Mucosa of descending colon (tissue), 3 donors: ENCODE measurements at regions not wholly inside any gene's neighbourhood (a gene's known extent, or its start where the extent isn't known, plus 50 kb on each side); places are given as distances from the start of the nearest gene placed in this dataset.

Source experiments
- ATAC-seq: fragments of 200-7000 bp; cut with Tn5 transposase; one replicate; pipeline ENCODE4 v1.9.1; 2020; ENCODE audit warnings: mild to moderate bottlenecking, moderate library complexity
- DNase-seq, 3 donors: peaks; one replicate each; pipeline ENCODE4 v3.0.0-alpha.2; 2020
- H3K36me3 ChIP-seq: fragments of 200-600 bp; one replicate; pipeline ENCODE4 v1.8.0; 2021; ENCODE audit warnings: low read depth, mild to moderate bottlenecking
- H3K4me1 ChIP-seq: fragments of 200-600 bp; one replicate; pipeline ENCODE4 v1.8.0; 2021; ENCODE audit warnings: low read depth, mild to moderate bottlenecking
- H3K4me3 ChIP-seq: fragments of 200-600 bp; one replicate; pipeline ENCODE4 v1.8.0; 2021; ENCODE audit warnings: mild to moderate bottlenecking
- H3K9me3 ChIP-seq: fragments of 200-600 bp; one replicate; pipeline ENCODE4 v1.8.0; 2021; ENCODE audit warnings: mild to moderate bottlenecking
- CTCF ChIP-seq: fragments of 200-600 bp; IDR thresholded peaks from one replicate; pipeline ENCODE4 v1.8.0; 2022; ENCODE audit warnings: antibody characterized with exemption, mild to moderate bottlenecking
- intact Hi-C, 2 donors: fragments of 100-400 bp; cut with DNase I in 1 of 2; cut with micrococcal nuclease in 1 of 2; formaldehyde crosslinking; loops; one replicate each; pipeline versions ENCODE4 v1.11.0 to v1.11.1; 2022; cut with DNase I, micrococcal nuclease
- donor health status: DM: no; HTN: no; CAD: no; lungs with moderate emphysema.
- donor health status: DM: no; HTN: no; CAD: no.
- donor health status: DM: no; HTN: yes; CAD: no.

DNA sequence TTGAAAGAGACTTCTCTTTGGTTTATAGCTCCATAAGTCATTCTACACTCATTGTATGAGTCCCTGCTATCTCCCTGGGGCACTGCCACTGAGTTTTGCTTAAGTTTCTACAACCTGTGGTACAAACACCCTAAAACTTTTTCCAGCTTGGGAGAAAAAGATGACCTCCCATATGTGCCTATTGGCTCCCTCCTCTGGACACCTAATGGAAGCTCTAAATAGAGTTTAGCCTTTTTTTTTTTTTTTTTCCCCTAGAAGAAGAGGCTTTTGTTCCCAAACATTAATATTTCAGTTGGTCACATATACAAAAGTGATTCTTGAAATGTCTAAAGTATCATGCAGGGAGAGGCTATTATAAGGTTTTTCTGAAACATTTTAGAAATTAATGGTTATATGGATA, 547.2 kb upstream of the TMEFF2 start:
- TF ChIP-seq CTCF: no peak
- no peaks in the 10 kb centered on the region for H3K9me3 ChIP-seq
- DNase-seq (no peak), ATAC-seq (no peak)
- intact Hi-C loops: no loop called here
- no peak overlapping the region for H3K4me3 ChIP-seq
- no peaks in the 10 kb centered on the region for H3K36me3 ChIP-seq
- H3K4me1 ChIP-seq: no peaks in the 10 kb centered on the region

- no peak for DNase-seq
- no peak for TF ChIP-seq CTCF
- H3K9me3 ChIP-seq: no peaks in the 10 kb centered on the region
- no peak overlapping the region for H3K4me3 ChIP-seq
- intact Hi-C loops: no loop called here
- no peaks in the 10 kb centered on the region for H3K36me3 ChIP-seq
- ATAC-seq: no peak
- no peaks in the 10 kb centered on the region for H3K4me1 ChIP-seq
Observed at GRCh38 chr2:192735447-192735846, 540.7 kb upstream of the TMEFF2 start.

GRCh38 chr2:192729369-192729768, 534.6 kb upstream of the TMEFF2 start:
- H3K9me3 ChIP-seq: no peaks in the 10 kb centered on the region
- TF ChIP-seq CTCF: no peak
- no peak overlapping the region for H3K4me3 ChIP-seq
- ATAC-seq: no peak
- DNase-seq: no peak
- no peaks in the 10 kb centered on the region for H3K4me1 ChIP-seq
- intact Hi-C loops: no loop called here
- no peaks in the 10 kb centered on the region for H3K36me3 ChIP-seq

DNA sequence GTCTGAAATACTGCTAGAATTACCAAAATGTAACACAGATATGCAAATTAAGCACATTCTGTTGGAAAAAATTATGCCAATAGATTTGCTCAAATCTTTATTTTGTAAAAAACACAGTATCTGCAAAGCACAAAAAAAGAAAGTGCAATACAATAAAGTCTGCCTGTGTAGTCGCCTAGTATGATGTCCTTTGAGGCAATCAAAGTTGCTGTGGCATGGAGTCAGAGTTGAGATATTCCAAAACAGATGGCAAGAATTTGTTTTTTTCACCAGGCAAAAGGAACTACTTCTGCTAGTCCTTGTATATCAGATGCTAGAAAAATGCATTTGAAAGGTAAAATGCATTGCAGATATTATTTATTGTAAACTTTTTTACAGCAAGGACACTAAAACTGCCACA, 531.3 kb upstream of the TMEFF2 start:
- TF ChIP-seq CTCF: no peak
- no peak for ATAC-seq

GRCh38 chr2:192719629-192720028, 524.9 kb upstream of the TMEFF2 start:
- Histone ChIP-seq H3K36me3 (no peaks in the 10 kb centered on the region), H3K4me3 (no peak overlapping the region), H3K4me1 (no peaks in the 10 kb centered on the region), H3K9me3 (no peaks in the 10 kb centered on the region)
- DNase-seq: no peak
- ATAC-seq: no peak
- intact Hi-C loops: no loop called here
- TF ChIP-seq CTCF: no peak

More for the DNA sequence above, 531.3 kb upstream of the TMEFF2 start:
- no peak for DNase-seq
- intact Hi-C loops: no loop called here
- Histone ChIP-seq H3K9me3 (no peaks in the 10 kb centered on the region), H3K4me3 (no peak overlapping the region), H3K36me3 (no peaks in the 10 kb centered on the region), H3K4me1 (no peaks in the 10 kb centered on the region)

DNA sequence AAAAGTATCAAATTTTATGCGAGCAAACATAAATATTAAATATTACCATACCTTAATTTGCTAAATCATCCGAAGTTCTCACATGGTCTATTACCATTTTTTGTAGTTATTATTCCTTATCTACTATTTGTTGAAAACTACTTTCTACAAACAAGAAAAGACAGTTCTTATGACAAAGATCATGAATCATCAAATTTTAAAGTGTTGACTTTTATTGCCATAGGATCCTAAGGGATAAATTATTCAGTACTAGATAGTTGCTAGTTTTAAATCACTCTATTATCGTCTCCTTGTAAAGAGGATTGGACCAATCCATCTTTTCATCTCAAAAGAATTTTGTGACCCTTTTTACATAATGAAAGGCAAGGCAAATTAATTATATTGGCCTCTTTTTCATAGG, 523.6 kb upstream of the TMEFF2 start:
- no peaks in the 10 kb centered on the region for H3K4me1 ChIP-seq
- H3K9me3 ChIP-seq: no peaks in the 10 kb centered on the region
- intact Hi-C loops: no loop called here
- no peak for TF ChIP-seq CTCF
- ATAC-seq (no peak), DNase-seq (no peak)
- no peaks in the 10 kb centered on the region for H3K36me3 ChIP-seq
- H3K4me3 ChIP-seq: no peak overlapping the region
